Spleen (tissue), 11 donors: ENCODE measurements at regions not wholly inside any gene's neighbourhood (a gene's known extent, or its start where the extent isn't known, plus 50 kb on each side); places are given as distances from the start of the nearest gene placed in this dataset.
"Not testable (repeated sequence)": the region's sequence is repeated elsewhere in the genome, so short reads cannot be mapped to it uniquely, and the experiment has no call there.

Source experiments
- DNase-seq: peaks from one replicate; pipeline ENCODE4 v3.0.0-alpha.2; 2020
- H3K27ac ChIP-seq, 8 donors: fragments of 200-600 bp; sonication (generic) in 7 of 8; 1 replicate in 4 of 8; 2 replicates in 4 of 8; pipeline versions ENCODE4 v1.5.0 to v1.8.0; 2016 to 2021; ENCODE audit warnings: inconsistent platforms in 4 of 8, mild to moderate bottlenecking in 4 of 8, moderate library complexity in 1 of 8
- H3K27me3 ChIP-seq, 7 donors: fragments of 200-600 bp; sonication (generic) in 6 of 7; replicated peaks in 1 of 7; 1 replicate in 4 of 7; 2 replicates in 3 of 7; pipeline versions ENCODE4 v1.5.0 to v1.8.0; 2016 to 2021; ENCODE audit warnings: inconsistent platforms in 3 of 7, mild to moderate bottlenecking in 1 of 7
- H3K36me3 ChIP-seq, 6 donors: fragments of 200-600 bp; sonication (generic) in 5 of 6; 1 replicate in 4 of 6; 2 replicates in 2 of 6; pipeline versions ENCODE4 v1.5.0 to v1.8.0; 2016 to 2021; ENCODE audit warnings: inconsistent platforms in 2 of 6
- H3K4me1 ChIP-seq, 6 donors: fragments of 200-600 bp; sonication (generic) in 5 of 6; 1 replicate in 3 of 6; 2 replicates in 3 of 6; pipeline versions ENCODE4 v1.5.0 to v1.8.0; 2016 to 2021; ENCODE audit warnings: inconsistent platforms in 3 of 6
- H3K4me3 ChIP-seq, 8 donors: fragments of 200-600 bp; sonication (generic) in 7 of 8; 1 replicate in 4 of 8; 2 replicates in 4 of 8; pipeline versions ENCODE4 v1.5.0 to v1.8.0; 2016 to 2021; ENCODE audit warnings: inconsistent platforms in 4 of 8, mild to moderate bottlenecking in 4 of 8, moderate library complexity in 2 of 8
- H3K9me3 ChIP-seq, 8 donors: fragments of 200-600 bp; sonication (generic) in 7 of 8; 1 replicate in 4 of 8; 2 replicates in 4 of 8; pipeline versions ENCODE4 v1.5.0 to v1.8.0; 2016 to 2021; ENCODE audit warnings: inconsistent platforms in 4 of 8
- CTCF ChIP-seq, 11 experiments: fragments of 200-600 bp in 7 of 11; fragments of 450-650 bp in 4 of 11; sonication (generic) in 4 of 11; IDR thresholded peaks in 8 of 11; conservative IDR thresholded peaks in 3 of 11; 1 replicate in 7 of 11; 2 replicates in 4 of 11; pipeline versions ENCODE4 v1.4.0 to v1.8.0; 2016 to 2021; ENCODE audit warnings: antibody characterized with exemption in 11 of 11, inconsistent platforms in 4 of 11, mild to moderate bottlenecking in 1 of 11
- POLR2A ChIP-seq, 3 donors: fragments of 450-650 bp; IDR thresholded peaks; one replicate each; pipeline ENCODE4 v1.5.1; 2017; ENCODE audit warnings: antibody characterized with exemption in 3 of 3, mild to moderate bottlenecking in 1 of 3
- POLR2AphosphoS5 ChIP-seq, 3 donors: sonication (generic); formaldehyde crosslinking; IDR thresholded peaks; one replicate each; pipeline ENCODE4 v1.5.1; 2017; ENCODE audit warnings: antibody characterized with exemption in 3 of 3
- WGBS, 5 donors: extraction: QIAGEN DNeasy Blood & Tissue Kit in 3 of 5; methylation state at CpG; one replicate each; pipeline versions ENCODE4 v1.1.5 to v1.1.7; 2013 to 2018; 5-methylcytosine and 5-hydroxymethylcytosine counted together
- intact Hi-C: fragments of 100-400 bp; cut with DNase I; formaldehyde crosslinking; loops from one replicate; pipeline ENCODE4 v1.15.0; 2023; ENCODE audit warnings: low total_unique reads
- donor health status: healthy with polysubstance abuse.
- donor health status: DM: no; HTN: no; CAD: no; lungs with moderate emphysema.
- donor health status: DM: no; HTN: no; CAD: no.
- donor health status: Bipolar disorder and iron deficiency.
- donor health status: healthy.
- donor health status: DM: no; HTN: no; CAD: no.
- donor health status: DM: yes; HTN: yes; CAD: no.

DNA sequence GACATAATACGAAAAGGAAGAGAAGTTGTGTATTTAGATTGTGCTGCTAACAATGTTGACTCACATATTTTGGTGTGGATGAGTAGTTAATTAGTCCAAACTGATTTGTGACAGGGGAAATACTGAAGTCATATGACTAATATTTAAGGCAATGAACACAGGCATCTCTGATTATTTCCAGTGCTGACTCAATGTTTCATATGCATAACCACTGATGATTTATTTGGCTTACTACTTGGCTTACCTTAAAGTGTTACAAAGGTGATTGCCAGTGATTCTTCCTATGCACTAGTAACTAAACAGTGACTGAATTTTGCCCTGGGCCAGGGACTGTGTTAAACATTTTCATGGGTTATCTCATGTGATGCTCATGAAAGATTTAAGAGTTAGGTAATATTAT, 722.6 kb downstream of the METTL4 start:
- no peak for TF ChIP-seq POLR2AphosphoS5 (IDR thresholded peaks at IDR 0.05)
- TF ChIP-seq POLR2A (IDR thresholded peaks at IDR 0.05): no peak
- TF ChIP-seq CTCF (IDR thresholded peaks at IDR 0.05 in 8 of 11, conservative IDR thresholded peaks at IDR 0.05 in 3 of 11): no peak

DNA sequence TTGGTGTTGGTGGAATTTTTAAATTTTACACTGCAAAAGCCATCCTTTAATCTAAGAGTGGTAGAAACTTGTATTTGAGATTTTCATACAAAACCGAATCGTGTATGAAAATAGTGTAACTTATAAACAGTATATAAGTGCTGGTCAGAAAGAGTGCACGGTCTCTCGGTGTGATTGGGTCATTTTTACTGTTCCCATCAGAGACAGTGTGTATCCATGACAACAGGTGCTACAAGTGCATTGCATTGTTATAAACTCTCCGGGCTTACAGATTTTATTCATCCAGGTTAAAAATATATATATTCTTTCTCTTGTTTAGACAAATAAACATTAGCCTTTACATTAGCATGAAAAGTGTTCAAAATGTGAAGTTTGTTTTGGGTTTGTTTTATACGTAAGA, 721.9 kb downstream of the METTL4 start:
- 84 to 92% (median 88%) methylated on average over 6 of the region's 6 CpGs for WGBS, 5 donors

More for the DNA sequence above, 722.6 kb downstream of the METTL4 start:
- no peaks in the 10 kb centered on the region for H3K27me3 ChIP-seq
- peaks cover 0 to 9% (median 4%) of the 10 kb centered on the region in 8 donors for H3K9me3 ChIP-seq
- no peak overlapping the region for H3K4me3 ChIP-seq
- no peaks in the 10 kb centered on the region for H3K4me1 ChIP-seq
- no peaks in the 10 kb centered on the region for H3K36me3 ChIP-seq
- 76 to 90% (median 85%) methylated on average over 1 of the region's 1 CpG for WGBS, 5 donors
- intact Hi-C loops: no loop called here
- no peak for DNase-seq
- H3K27ac ChIP-seq: no peak overlapping the region

DNA sequence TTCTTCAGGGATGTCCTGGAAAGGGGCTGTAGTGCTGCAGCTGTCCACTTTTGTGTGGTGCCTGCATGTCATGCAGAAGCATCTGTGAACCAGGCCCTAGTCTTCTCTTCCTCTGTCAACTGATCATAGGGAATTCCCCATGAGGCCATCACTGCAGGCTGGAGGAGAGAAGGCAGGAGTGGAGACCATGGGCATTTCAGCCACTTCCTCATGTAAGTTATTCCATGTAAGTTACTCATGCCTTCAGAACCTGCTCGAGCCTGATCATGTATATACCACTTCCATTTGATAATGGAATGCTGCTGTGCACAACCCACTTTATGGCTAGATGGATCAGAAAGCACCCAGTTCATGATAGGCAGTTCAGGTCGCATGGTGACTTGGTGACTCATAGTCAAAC, 714.0 kb downstream of the METTL4 start:
- DNase-seq, H3K27me3 ChIP-seq, H3K9me3 ChIP-seq, H3K4me1 ChIP-seq, H3K4me3 ChIP-seq, H3K27ac ChIP-seq, H3K36me3 ChIP-seq, intact Hi-C loops: not testable (repeated sequence)
- 65 to 79% (median 70%) methylated on average over 2 of the region's 2 CpGs for WGBS, 5 donors

More for the DNA sequence above, 721.9 kb downstream of the METTL4 start:
- H3K36me3 ChIP-seq: no peaks in the 10 kb centered on the region
- no peaks in the 10 kb centered on the region for H3K27me3 ChIP-seq
- DNase-seq: no peak
- intact Hi-C loops: no loop called here
- TF ChIP-seq POLR2AphosphoS5 (IDR thresholded peaks at IDR 0.05): no peak
- no peak for TF ChIP-seq CTCF (IDR thresholded peaks at IDR 0.05 in 8 of 11, conservative IDR thresholded peaks at IDR 0.05 in 3 of 11)
- TF ChIP-seq POLR2A (IDR thresholded peaks at IDR 0.05): no peak
- no peak overlapping the region for H3K27ac ChIP-seq
- H3K9me3 ChIP-seq: peaks cover 0 to 6% (median 1%) of the 10 kb centered on the region in 8 donors
- no peak overlapping the region for H3K4me3 ChIP-seq
- no peaks in the 10 kb centered on the region for H3K4me1 ChIP-seq

DNA sequence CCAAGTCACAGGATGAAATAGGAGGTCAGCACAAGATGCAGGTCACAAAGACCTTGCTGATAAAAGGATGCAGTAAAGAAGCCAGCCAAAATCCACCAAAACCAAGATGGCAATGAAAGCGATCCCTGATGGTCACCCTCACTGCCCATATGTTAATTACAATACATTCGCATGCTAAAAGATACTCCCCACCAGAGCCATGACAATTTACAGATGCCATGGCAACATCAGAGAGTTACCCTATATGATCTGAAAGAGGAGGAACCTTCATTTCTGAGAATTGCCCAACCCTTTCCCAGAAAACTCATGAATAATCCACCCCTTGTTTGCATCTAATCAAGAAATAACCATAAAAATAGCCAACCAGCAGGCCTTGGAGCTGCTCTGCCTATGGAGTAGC, 709.8 kb downstream of the METTL4 start:
- no peak for DNase-seq
- H3K4me3 ChIP-seq: no peak overlapping the region
- no peak overlapping the region for H3K27ac ChIP-seq
- TF ChIP-seq POLR2A (IDR thresholded peaks at IDR 0.05) (no peak), CTCF (IDR thresholded peaks at IDR 0.05 in 8 of 11, conservative IDR thresholded peaks at IDR 0.05 in 3 of 11) (no peak), POLR2AphosphoS5 (IDR thresholded peaks at IDR 0.05) (no peak)
- H3K27me3 ChIP-seq: no peaks in the 10 kb centered on the region
- peaks cover 0 to 21% (median 12%) of the 10 kb centered on the region in 8 donors for H3K9me3 ChIP-seq
- intact Hi-C loops: no loop called here
- no peaks in the 10 kb centered on the region for H3K4me1 ChIP-seq
- 87 to 98% (median 93%) methylated on average over 2 of the region's 2 CpGs for WGBS, 5 donors
- H3K36me3 ChIP-seq: no peaks in the 10 kb centered on the region

DNA sequence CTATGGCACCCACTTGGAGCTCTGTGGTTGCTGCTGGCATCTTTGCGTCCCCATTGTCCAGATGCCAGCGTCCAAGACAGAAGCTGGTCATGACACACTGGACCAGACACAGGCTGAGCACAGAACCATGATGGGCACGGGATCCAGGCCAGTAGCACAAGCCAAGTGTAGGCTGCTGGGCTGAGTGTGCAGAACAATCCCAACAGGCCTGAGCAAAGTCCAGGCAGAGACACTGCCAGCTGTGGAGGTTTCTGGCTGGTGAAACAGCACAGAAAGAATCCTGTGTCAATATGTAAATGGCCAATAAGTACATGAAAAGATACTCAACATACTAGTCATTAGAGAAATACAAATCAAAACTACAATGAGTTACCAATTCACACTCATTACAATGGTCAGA, 705.4 kb downstream of the METTL4 start:
- no peak overlapping the region for H3K4me3 ChIP-seq
- H3K9me3 ChIP-seq: peaks cover 0 to 15% (median 12%) of the 10 kb centered on the region in 8 donors
- no peaks in the 10 kb centered on the region for H3K4me1 ChIP-seq
- DNase-seq: no peak
- TF ChIP-seq POLR2A (IDR thresholded peaks at IDR 0.05) (no peak), CTCF (IDR thresholded peaks at IDR 0.05 in 8 of 11, conservative IDR thresholded peaks at IDR 0.05 in 3 of 11) (no peak), POLR2AphosphoS5 (IDR thresholded peaks at IDR 0.05) (no peak)
- 82 to 94% (median 86%) methylated on average over 3 of the region's 3 CpGs for WGBS, 5 donors
- intact Hi-C loops: no loop called here
- no peaks in the 10 kb centered on the region for H3K36me3 ChIP-seq
- H3K27me3 ChIP-seq: no peaks in the 10 kb centered on the region
- H3K27ac ChIP-seq: no peak overlapping the region
